NCI-H524 treated with DMSO at 0.1 percent for 48 hours (cell line): ENCODE measurements at regions not wholly inside any gene's neighbourhood (a gene's known extent, or its start where the extent isn't known, plus 50 kb on each side); places are given as distances from the start of the nearest gene placed in this dataset.
A peak's percentile ranks its signal among the peaks of the same experiment; 100 is the strongest.
"Not testable (repeated sequence)": the region's sequence is repeated elsewhere in the genome, so short reads cannot be mapped to it uniquely, and the experiment has no call there.

Experiments used
- DNase-seq: peaks from one replicate; lab custom pipeline; 2025; lab: John Stamatoyannopoulos, UW

- DNase-seq: no peak
Observed at GRCh38 chr18:65671621-65672415, 79.0 kb upstream of the CDH7 start.

DNA sequence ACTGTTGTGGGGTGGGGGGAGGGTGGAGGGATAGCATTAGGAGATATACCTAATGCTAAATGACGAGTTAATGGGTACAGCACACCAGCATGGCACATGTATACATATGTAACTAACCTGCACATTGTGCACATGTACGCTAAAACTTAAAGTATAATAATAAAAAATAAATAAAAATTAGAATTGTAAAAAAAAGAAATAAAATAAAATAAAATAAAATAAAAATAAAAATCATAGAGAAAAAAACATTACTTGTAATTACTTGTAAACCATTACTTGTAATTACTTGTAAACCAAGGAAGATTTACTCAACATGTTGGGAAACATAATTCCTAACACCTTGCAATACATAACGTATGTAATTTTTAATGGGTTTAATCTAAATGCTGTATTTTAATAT, 80.7 kb upstream of the CDH7 start:
- not testable (repeated sequence) for DNase-seq

DNA sequence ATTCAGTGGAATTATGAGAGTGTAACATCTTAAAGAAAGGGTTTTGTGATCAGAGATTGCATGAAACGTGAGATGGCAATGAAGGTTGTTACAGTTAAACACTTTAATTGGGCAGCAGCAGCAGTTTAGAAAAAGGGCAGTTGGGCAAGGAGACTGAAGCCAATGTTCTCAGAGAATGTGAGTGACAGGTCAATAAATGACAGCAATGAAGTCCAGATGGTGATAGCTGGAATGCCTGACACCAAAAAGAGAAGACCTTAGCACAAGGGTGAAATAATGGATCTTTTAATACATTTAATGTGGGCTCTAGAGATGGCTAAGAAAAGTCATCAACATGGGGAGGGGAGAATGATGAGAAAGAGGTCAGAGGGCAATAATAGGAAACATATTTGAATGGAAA, 89.4 kb upstream of the CDH7 start:
- DNase-seq: no peak

GRCh38 chr18:65659912-65660311, 90.9 kb upstream of the CDH7 start:
- no peak for DNase-seq

GRCh38 chr18:65659312-65659711, 91.5 kb upstream of the CDH7 start:
- no peak for DNase-seq

DNA sequence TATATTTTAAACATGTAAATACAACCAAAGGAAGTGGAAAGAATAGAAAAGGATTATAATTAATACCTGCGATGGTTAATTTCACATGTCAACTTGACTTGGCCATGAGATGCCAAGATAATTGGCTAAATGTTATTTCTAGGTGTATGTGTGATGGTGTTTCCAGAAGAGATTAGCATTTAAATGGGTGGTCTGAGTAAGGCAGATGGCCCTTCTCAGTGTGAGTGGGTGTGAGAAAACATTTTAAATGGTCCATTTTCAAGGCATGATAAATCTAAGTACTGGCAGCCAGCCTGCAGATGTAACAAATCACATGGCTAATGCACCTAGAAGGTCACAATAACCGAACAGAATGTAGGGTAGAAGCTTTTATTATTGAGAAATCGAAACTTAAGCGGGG, 99.6 kb upstream of the CDH7 start:
- peak; percentile 35 for DNase-seq

- no peak for DNase-seq
Observed at GRCh38 chr18:65632236-65632635, 118.6 kb upstream of the CDH7 start.

DNA sequence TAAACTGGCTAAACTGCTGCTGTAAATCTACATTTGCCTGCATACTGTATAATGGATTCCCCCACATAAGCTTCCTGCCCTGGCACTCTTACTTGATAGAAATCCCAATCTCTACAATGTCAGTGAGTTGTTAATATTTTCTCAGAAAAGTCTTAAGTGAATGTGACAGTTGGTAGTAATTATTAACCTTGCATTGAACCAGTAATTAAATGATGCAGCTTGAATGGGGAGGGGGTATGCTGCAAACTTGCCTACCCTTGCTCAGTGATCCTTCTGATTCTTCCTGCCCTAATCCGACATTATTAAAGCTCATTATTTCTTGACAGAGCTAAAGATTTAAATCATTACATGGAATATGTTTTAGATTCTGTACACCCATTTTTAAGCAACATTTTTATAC, 119.0 kb upstream of the CDH7 start:
- no peak for DNase-seq

GRCh38 chr18:65628390-65628789, 122.4 kb upstream of the CDH7 start:
- DNase-seq: no peak

DNA sequence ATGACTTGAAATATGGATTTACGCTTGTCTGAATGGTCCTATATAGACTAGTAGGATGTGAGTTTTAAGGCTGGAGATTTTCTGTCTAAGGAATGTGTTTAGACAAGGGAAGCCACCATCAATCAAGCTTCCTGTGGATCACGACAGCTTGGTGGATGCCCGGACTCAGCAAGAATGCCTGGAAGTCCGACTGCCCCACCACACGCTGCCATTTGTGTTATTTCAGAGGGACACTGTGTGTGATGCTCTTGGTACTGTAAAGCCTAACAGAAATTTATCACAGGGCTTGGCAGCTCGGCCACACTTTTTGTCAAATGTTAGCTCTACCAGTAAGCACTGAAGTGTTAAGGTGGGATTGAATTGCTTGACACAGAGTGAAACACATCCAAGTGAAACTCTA, 127.1 kb upstream of the CDH7 start:
- no peak for DNase-seq

GRCh38 chr18:65622436-65622835, 128.4 kb upstream of the CDH7 start:
- no peak for DNase-seq

GRCh38 chr18:65620076-65620696, 130.6 kb upstream of the CDH7 start:
- no peak for DNase-seq

DNA sequence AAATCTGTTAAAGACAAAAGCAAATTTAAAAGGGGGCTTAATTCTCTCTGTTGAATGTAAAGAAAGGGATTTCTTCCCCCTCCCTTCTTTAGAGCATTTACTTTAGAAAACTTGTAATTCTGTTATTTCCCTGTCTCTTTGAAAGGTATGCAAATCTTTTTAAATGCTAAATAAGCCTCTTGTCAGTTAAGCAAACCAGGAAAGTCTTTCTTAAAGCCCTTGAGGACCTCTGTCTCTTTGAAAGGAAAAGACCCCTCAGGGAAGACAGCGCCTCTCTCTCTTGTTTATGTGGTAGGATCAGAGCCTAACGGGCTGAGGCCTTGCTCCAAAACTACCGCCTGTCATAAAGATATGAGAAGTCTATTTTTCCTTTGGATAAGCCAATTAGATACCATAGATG, 139.9 kb upstream of the CDH7 start:
- no peak for DNase-seq

GRCh38 chr18:65608471-65608870, 142.3 kb upstream of the CDH7 start:
- DNase-seq: no peak

DNA sequence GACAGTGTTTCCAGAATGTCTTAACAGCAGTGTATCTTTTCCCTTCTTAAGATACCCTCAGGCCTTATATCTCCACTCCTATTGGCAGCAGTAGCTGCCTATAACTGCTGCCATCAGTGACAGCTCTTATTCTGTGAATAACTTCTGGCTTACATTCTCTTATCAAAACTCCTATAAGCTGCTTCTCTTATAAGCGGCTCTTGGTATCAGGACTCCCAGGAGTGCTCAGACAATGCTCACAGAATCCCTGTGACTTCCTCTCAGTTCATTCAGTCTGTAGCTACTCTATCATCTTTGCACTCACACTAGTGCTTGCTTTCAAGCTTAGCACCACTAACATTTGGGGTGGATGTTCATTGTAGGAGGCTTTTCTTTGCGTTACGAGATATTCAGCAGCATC, 143.7 kb upstream of the CDH7 start:
- no peak for DNase-seq

DNA sequence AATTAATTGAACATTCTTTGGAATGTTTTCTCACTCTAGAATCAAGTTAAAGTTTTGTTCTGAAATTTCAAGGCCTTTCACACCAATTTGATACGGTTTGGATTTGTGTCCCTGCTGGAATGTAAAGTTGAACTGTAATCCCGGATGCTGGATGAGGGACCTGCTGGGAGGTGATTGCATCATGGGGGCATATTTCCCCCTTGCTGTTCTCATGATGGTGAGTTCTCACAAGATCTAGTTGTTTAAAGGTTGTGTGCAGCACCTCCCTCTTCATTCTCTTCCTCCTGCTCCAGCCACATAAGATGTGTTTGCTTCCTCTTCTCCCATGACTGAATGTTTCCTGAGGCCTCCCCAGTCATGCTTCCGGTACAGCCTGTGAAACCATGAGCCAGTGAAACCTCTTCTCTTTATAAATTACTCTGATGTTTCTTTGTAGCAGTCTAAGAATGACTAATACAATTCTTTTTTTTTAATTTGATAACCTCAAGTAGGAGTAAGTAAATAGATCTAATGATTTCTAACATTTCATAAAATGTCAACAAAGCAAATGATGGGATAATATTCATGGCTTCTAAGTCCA, 144.2 kb upstream of the CDH7 start:
- DNase-seq: no peak

- DNase-seq: not testable (repeated sequence)
Observed at GRCh38 chr18:65605352-65605751, 145.5 kb upstream of the CDH7 start.

- DNase-seq: no peak
Observed at GRCh38 chr18:65601775-65602174, 149.0 kb upstream of the CDH7 start.

DNA sequence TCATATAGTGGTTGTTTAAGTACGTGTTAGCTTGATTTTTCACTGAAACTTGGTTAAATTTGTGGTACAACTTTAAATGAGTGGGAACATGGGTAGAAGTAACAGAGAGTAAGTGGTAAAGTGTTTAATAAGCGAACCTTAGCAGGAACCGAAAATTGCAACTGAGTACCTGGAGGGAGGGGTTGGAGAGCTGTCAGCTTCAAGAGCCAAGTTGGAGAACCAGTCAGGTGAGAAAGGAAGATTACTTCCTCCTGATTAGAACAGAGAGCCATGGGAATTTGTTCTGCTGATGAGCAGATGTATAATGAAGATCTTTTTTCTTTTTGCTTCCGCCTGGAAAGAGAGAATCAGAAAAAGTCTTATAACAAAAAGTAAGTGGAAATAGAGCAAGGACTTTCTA, 158.4 kb upstream of the CDH7 start:
- DNase-seq: no peak

DNA sequence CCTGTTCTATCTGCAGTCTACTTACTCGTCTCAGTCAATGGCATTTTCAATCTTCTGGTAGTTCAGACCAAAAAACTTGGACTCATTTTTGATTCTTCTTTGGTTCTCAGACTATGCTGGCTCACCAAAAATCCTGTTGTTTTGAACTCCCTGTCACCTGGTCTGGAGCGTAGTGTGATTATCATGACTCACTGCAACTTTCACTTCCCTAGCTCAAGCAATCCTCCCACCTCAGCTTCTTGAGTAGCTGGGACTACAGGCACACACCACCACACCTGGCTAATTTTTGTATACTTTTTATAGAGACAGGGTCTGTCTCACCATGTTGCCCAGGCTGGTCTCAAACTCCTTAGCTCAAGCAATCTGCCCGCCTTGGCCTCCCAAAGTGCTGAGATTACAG, 163.3 kb upstream of the CDH7 start:
- no peak for DNase-seq

DNA sequence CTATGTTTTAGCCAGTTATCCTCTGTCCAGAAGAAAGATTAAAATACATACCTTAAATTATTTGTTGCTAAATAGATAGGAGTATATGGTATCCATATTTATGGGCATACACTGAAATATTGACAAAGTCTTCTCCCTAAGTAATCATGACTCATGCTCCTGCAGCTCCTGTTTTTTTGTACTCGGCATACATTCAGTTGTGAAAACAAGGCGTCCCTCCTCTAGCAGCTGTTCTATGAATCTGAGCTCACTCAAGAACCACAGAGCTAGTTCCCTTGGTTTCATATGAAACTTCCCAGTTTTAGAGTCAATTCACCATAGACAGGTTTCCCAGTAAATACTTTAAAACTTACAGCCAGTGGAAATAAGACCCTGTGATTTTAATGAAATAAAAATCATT, 168.7 kb upstream of the CDH7 start:
- DNase-seq: not testable (repeated sequence)

DNA sequence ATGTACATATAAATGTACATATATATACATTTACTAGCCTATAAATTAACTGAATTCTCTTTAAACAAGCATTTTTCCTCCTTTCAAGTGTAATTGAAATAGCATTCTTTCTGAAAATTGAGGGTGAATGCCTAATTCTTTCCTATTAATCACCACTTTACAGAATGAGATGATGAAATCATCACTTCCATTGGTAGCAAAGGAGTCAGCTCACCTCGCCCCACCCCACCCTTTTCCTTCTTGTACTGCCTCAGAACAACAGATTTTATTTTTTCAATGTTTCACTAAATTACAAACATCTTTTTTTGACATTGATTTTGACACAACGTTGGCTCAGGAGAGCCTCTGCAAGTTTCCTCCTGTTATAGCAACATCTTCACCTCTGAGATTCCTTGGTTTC, 181.9 kb upstream of the CDH7 start:
- no peak for DNase-seq

- no peak for DNase-seq
Observed at GRCh38 chr18:65567372-65567771, 183.4 kb upstream of the CDH7 start.

DNA sequence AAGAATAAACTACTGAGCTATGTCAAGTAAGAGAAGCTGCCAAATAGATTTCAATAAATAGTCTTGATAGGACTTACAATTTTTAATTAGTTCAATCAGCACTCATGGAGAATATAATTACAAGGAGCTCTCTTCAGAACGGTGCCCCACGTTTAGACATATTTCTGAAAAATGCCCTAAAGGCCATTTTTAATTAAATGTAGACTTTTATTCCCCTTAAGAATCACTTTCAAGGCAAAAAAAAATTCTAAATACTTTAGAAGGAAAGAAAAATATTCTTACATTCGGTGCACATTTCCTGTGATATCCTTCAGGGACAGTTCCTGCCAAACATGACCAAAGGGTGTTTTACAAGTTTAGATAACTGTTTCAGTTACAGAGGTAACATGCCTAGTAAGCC, 202.5 kb upstream of the CDH7 start:
- DNase-seq: no peak
